Dedifferentiated amniotic fluid mesenchymal stem cell (primary cell): ENCODE measurements at regions not wholly inside any gene's neighbourhood (a gene's known extent, or its start where the extent isn't known, plus 50 kb on each side); places are given as distances from the start of the nearest gene placed in this dataset.
"Not testable (repeated sequence)": the region's sequence is repeated elsewhere in the genome, so short reads cannot be mapped to it uniquely, and the experiment has no call there.

ENCODE experiments used
- DNase-seq: peaks from one replicate; pipeline ENCODE4 v3.0.0-alpha.2; 2016; ENCODE audit errors: extremely low spot score

DNA sequence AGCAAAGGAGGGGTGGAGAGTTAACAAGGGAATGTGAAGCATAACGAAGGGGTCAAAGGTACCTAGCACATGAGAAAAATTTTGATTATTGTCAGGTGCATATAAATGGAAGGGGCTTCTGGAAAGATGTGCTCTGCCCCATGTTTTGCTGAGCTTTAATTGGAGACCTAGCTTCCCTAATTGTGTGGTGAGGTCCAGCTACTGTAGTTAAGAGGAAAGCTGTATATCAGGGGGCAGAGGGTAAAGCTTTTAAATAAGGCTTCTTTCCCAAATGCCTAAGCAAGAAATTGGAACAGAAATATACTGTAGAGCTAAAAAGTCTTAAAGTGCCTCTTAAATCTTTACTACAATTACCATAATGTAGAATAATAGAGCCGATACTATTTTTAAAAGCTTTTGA is 267.2 kb downstream of the MAT2B start:
- no peak for DNase-seq

DNA sequence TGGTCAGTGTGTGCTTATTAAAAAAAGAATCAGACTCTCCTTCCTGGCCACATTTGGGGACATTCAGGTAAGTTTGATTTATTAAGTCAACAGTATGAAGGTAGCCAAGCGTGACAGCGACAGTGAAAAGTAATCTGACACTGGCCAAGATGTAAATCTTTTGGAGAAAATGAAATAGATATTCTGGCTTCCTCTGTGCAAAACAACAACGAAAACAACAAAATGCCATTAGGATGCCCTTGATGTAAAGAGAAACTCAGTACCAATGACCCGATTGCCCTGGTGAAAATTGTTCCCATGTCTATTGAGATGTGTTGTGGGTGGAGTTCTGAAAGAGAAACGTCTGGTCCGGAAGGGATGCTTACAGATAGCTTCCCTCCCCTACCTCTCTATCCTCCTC is 267.8 kb downstream of the MAT2B start:
- no peak for DNase-seq

DNA sequence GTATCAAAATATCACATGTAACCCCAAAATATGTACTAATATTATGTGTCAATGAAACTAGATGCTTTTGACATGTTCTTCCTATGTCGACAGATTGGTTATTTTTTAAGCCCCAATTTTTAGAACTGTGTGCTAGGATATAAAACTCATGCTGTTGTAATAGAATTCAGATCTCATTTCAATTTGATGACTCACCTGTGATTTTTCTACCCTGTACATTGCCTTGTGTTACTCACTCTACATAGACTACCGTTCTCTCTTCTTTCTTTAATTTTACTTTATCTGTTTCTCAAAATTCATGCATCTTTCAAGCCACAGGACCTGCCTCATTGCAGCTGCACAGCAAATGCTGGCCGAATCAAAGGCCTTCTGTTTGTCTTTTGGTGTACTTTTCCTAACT is 284.5 kb downstream of the MAT2B start:
- no peak for DNase-seq

DNA sequence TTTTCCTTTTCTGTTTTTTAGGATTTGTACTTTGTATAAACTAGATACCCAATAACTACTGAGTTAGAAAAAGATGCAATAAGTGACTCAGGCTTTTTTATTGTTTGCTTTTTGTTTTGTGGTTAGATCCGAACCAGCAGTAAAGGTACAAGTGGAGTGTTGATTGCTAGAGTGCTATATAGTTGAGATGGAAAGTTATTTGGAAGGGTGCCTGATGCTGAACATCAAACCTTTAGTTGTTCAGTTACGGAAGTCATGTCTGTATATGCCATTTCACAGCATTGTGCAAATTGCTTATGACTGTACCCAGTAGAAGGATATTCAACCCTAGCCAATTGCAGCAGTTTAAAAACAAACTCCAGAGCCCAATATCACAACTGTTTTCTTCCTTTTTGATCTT is 285.1 kb downstream of the MAT2B start:
- no peak for DNase-seq

DNA sequence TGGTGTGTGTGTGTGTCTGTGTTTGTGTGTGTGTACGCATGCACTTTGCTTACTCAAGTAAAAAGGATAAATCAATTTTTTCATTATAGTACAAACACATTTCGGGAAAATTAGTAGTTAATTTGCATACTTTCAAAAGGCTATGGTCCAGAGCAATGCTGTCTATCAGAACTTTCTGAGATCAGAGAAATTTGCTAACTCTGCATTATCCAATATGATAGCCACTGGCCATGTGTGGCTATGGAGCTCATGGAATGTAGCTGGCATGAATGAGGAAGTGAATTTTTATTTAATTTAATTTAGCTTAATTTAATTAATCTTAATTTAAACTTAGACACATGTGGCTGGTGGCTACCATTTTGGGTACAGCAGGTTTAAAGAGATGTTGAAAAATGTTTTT is 289.6 kb downstream of the MAT2B start:
- DNase-seq, result no peak

DNA sequence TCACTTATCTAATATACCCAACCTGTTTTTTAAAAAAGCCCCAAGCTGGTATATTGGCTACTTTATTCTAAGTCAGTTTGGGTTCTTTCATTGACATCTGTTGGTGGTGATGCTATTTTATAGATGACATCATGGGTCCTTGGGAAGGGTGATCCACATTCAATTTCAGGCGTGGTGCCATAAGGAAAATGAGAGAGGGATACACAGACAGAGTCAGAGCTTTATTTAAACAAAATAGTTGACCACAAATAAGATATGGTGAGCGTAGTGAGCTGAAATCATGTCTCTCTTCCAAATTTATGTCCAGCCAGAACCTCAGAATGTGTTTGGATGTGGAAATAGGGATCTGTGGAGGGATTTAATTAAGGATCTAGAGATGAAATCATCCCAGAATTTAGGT is 302.4 kb downstream of the MAT2B start:
- no peak for DNase-seq

DNA sequence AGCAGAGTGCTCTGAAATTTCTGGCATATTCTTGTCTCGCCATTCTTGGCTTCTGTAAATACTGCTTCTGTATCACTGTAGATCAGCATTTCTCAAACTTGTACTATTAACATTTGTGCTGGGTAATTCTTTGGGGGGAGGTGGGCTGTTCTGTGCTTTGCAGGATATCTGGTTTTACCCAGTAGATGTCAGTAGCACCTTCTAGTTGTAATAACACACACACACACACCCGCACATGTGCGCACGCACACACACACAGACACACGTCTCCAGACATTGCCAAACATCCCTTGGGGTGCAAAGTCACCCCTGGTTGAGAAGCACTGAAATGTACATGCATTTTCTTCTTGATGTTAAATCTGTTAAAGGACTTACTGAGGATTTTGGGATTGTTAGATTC is 304.1 kb downstream of the MAT2B start:
- DNase-seq, result no peak

DNA sequence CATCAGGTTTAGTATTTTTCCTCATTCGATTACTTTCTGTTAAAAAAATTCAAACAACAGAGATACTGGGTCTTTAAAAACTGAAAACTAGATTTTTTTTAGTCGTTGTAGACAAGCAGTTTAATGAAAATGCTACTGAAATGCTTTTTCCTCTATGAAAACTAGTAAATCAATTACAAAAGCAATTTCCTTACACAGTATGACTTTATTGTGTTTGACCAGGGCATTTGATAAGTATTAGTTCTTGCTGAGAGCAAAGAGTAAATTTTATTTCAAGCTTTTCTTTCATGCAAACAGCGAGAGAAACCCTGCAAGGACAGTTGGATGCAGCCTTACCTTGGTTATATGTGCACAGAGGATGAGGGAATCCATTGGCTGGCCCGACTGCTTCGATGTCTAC is 308.5 kb downstream of the MAT2B start:
- no peak for DNase-seq

DNA sequence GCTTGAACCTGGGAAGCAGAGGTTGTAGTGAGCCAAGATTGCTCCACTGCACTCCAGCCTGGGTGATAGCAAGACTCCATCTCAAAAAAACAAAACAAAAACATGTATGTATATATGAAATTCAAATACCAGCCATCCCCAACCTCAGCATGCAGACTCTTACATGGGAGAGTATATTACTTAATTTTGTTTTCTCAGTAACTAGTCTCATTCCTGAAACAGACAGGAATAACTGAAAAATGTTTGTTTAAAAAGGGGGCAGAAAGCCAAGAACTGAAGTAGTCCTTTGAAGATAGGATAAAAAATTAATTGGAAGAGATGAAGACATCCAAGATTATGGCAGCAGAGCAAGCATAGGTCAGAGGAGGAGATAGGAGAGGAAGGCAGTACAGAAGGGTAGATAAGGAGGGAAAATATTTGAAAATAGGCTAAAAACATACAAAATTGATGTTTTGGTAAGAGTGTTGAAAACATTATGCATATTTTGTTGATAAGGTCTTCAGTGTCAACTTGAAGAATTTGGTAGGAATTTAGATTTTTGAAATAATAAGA is 309.9 kb downstream of the MAT2B start:
- no peak for DNase-seq

DNA sequence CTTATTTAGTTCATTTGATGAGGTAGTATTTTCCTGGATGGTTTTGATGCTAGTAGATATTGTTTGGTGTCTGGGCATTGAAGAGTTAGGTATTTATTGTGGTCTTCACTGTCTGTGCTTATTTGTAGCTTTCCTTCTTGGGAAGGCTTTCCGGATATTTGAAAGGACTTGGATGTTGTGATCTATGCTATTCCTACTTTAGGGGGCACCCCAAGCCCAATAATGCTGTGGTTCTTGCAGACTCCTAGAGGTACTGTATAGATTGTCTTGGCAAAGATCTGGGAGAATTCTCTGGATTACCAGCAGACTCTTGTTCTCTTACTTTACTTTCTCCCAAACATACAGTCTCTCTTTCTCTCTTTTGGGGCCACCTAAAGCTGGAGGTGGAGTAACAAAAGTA is 315.7 kb downstream of the MAT2B start:
- DNase-seq, result no peak

DNA sequence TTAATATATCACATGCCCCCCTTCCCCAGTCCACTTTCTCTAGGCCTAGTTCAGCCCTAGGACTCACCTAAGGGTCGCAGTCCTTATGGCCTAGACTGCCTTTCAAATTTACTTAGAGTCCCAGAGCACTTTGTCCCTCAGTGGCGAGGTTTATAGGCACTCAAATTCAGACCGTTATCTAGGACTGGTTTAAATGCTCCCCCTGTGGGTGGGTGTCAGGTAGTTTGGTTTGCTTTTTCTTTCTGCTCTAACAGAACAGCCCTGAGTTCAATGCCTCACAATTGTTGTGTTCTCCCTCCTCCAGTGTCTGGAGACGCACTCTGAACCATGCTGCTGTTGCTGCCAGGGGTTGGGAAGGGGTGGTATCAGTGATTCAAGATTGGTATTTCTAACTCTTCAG is 317.1 kb downstream of the MAT2B start:
- no peak for DNase-seq

DNA sequence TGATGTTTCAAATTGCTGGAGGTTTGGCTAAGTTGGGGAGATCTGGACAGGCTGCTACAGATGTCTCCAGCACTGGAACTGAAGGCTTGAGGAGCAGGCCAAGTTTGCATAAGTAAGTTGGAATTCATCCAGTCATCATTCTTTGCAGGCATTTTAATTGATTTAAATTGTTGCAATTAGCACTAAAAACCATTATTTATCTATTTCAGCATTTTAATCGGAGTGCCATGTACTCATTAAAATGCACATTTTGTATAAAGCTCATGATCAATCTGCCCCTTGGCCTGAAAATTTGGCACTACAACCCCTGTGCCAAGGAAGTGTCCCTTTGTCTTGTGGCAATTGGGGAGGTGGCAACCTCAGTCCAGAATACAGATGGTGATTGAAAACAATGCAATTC is 320.2 kb downstream of the MAT2B start:
- DNase-seq, result no peak

DNA sequence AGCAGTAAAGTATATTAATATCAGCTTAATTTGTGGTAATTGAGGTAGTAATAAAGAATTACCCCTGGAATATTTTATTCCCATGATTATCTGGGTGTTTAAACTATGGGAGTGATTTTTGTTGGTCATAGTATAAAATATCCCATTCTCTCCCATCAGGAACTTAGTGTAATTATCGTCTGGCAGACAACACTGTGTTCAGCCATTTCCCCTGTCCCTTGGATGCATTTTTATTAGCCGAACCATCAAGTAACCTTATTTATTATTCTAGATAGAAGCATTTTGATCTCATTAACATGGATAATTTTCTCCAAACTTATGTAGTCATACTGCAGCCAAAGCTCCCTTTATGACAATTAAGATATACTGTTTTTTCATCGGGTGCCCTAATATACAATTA is 320.8 kb downstream of the MAT2B start:
- no peak for DNase-seq

DNA sequence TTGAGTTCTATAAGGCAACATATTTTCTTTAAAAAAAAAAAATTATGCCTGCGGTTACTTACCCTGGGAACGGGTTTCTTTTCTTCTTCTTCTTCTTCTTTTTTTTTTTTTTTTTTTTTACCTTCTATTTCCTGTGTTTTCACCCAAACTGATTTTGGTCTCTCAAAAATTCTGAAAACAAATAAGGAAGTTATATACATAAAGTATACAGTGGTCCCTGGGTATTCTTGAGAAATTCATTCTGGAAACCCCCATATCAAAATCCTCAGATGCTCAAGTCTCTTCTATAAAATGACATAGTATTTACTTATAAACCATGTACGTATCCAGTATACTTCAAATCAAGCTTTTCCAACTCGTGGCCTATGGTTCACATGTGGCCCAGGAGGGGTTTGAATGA is 326.7 kb downstream of the MAT2B start:
- no peak for DNase-seq

DNA sequence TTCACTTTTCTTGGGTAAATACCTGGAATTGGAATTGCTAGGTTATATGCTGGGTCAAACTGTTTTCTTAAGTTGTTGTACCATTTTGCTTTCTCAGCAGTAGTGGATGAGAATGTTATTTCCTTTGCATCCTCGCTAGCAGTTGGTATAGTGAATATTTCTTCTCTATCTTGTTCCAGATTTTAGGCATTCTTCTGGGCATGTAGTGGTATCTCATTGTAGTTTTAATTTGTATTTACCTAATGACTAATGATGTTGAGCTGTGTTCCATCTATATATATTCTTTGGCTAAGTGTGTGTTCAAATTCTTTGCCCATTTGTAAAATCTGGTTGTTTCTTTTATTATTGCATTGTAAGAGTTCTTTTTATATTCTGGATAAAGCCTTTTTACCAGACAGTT is 333.3 kb downstream of the MAT2B start:
- no peak for DNase-seq

DNA sequence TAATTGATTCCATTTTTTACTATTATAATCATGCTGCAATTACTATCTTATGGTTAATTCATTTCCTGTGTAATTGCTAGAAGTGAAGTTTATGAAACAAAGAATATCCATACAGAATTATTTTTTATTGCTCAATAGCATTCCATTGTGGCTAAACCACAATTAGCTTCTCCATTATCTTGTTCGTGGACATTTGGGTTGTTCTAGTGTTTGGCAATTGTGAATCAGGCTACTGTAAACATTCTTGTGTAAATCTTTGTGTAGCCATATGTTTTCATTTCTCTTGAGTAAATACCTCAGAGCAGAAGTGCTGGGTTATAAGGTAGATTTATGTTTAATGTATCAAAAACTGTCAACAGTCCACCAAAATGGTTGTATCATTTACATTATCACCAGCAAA is 341.1 kb downstream of the MAT2B start:
- DNase-seq, result peak; percentile 34

DNA sequence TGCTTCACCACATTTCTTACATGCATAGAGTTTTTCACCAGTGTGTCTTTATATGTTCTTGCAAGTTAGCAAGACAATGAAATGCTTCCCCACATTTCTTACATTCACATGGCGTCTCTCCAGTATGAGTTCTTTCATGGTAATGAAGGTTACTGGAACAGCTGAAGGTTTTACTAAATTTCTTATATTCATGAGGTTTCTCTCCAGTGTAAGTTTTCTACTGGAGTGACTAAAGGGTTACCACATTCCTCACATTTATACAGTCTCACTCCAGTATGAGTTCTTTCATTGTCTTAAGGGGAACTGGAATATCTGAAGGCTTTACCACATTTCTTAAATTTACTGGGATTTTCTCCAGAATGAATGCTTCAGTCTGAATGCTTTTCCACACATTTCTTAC is 350.3 kb downstream of the MAT2B start:
- no peak for DNase-seq

DNA sequence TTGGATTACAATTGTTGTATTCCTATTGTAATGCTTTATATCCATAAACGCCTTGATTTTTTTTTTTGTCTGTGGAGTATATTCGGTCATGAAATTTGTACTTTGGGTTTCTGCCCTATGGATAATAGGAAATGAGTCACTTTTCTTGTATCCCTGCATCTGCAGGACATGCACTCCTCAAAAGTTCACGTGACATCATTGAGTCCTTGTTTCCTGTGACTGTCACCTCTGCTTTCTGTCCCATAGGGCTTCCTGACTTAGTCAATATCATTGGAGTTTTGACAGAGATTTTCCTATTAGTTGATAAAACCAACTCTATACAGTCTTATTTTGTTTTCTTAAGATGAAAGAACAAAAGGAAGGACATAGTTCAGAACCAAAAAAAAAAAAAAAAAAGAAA is 356.3 kb downstream of the MAT2B start:
- DNase-seq, result no peak

DNA sequence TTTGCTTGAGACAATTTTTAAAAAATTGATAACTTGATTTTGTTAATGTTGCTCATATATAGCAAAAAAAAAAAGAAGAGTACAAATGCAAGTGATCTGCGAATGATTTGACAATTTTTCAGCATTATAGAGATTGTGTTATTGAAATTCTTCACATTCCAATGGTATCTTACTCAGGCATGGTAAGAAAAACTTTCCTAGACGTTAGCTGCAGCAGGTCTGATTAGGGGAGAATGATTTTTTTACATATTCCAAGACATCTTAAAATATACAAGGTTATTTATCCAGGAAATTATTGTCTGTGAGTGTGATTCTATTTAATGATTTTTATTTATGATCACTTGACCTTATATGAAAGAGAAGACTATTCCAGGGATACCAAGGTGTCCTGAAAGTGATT is 361.9 kb downstream of the MAT2B start:
- DNase-seq, result no peak

DNA sequence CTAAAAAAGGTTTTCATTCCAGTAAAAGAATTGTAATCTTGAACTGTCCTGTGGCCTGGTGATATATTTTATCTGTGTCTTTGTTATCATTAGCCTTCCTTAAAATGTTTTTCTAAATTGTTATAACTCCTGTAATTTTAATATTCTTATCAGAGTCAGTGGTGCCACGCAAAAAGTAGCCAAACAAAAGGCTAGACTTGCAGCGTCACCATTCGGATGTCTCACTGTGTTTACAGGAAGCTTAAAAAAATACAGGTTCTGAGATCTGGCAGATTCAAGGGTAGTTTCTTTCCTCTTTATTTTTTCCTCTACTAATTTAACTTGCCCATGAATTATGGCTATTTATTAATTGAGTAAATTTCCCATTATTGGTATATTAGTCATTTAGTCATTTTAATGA is 362.3 kb downstream of the MAT2B start:
- no peak for DNase-seq

DNA sequence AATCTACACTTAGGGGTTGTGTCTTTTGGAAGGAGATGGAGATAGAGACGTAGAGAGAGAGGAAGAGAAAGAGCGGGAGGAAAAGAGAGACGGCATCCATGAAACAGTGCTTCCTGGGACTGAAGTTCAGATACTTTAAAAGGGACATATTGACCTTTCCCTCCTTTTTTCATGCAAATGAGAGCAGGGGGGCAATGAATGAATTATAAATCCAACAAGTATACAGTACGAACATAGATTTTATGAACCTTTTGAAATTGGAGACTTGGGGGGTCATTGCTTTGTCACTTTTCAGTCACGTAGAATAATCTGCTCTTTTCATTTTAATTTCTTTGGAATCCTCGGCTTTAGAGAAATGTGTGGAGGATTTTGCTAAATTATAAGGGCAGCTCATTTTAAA is 364.2 kb downstream of the MAT2B start:
- DNase-seq, result no peak

DNA sequence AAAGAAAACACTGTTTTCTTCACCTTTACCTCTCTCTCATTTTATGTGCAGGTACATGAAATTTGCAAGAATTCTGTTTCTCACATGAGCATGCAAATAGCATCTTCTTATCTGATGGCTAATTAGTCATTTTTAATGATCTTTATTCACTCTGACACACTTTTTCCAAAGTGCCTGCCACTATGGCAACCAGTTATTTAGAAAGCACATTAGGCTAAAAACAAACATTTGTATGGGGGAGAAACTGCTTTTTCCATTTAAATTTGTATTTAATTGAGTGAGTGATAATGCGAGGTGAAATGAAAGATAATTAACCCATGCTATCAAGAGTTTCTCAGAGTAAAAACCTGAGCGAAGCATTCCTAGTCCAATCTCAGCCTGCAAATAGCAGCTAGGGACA is 365.0 kb downstream of the MAT2B start:
- DNase-seq, result no peak

DNA sequence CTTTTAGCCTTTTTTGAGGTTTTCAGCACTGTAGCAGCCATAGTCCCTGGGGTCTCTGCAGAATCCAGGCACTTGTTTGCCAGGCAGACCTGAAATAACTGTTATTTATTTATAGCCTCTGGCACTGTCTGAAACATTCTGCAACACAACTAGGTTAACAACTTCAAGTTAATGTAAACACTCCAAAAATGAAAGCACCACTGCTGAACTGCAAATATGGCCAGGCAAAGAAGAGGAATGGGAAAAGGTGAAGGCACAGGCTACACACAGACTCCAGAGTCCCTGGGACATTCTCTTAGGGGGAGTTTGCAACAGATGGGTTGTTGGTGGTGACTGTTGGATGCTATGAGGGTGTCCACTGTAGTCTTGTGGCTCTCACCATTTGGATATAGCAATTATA is 369.0 kb downstream of the MAT2B start:
- no peak for DNase-seq

DNA sequence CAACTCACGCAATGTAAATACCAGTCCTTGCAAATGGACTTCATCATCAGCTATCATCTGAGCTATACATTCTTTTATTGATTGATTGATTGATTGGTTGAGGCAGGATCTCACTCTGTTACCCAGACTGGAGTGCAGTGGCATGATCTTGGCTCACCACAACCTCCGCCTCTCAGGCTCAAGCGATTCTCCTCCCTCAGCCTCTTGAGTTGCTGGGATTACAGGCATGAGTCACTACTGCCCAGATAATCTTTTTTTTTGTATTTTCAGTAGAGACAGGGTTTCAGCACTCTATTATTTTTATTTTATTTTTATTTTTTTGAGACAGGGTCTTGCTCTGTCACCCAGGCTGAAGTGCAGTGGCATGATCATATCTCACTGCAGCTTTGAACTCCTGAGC is 369.5 kb downstream of the MAT2B start:
- not testable (repeated sequence) for DNase-seq

DNA sequence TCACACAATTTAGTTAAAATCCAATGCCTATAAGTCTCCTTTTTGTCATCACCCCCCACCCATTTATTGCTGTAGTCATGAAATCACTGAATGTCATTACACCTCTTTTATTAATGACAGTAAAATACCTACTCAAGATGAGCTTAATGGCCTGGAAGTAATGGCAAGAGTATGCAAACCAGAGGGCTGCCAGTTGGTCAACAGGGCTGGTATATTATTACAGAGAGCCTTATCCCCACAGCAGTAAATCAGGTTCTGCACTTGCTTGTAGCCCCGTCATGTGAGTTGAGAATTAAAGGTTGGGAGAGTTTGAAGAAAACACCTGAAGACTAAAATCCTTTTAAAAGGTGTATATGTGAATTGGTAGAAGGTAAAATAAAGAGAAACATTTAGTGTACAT is 372.4 kb downstream of the MAT2B start:
- DNase-seq, result no peak
